AG04450 (cell line): ENCODE measurements at regions not wholly inside any gene's neighbourhood (a gene's known extent, or its start where the extent isn't known, plus 50 kb on each side); places are given as distances from the start of the nearest gene placed in this dataset.

Source experiments
- CTCF ChIA-PET: fragments of 300-600, 350-600 bp; formaldehyde crosslinking; extraction: SDS; loops from one replicate; lab custom pipeline; 2022; ENCODE audit warnings: antibody characterized with exemption, inconsistent platforms; lab: Charles Lee
- POLR2A ChIA-PET: fragments of 350-600 bp; formaldehyde crosslinking; extraction: SDS; loops from one replicate; lab custom pipeline; 2021; ENCODE audit warnings: antibody characterized with exemption, inconsistent platforms; lab: Yijun Ruan, JAX
- DNase-seq: peaks from one replicate; pipeline ENCODE4 v3.0.0-alpha.2; 2011; ENCODE audit warnings: low read depth, low spot score
- H3K27ac ChIP-seq: one replicate; pipeline ENCODE4 v1.5.1; 2012; ENCODE audit warnings: low read depth, low read length, control low read depth
- H3K27me3 ChIP-seq: one replicate; pipeline ENCODE4 v1.6.0; 2012; ENCODE audit warnings: low read length; ENCODE audit not compliant: control insufficient read depth, insufficient read depth
- H3K4me3 ChIP-seq: 2 replicates; pipeline ENCODE4 v1.5.1; 2011; ENCODE audit warnings: mild to moderate bottlenecking, low read depth, low read length, control low read depth
- H3K9me3 ChIP-seq: 2 replicates; pipeline ENCODE4 v1.5.1; 2012; ENCODE audit warnings: low read length; ENCODE audit not compliant: control insufficient read depth, insufficient read depth
- CTCF ChIP-seq: IDR thresholded peaks from 2 replicates; pipeline ENCODE4 v1.5.1; 2011; ENCODE audit warnings: low read depth, low read length, control low read depth, inconsistent platforms

GRCh38 chr6:96276305-96276704, 245.3 kb upstream of the UFL1 start:
- H3K9me3 ChIP-seq, result peaks cover 13% of the 10 kb centered on the region; the same call in 1 of the 2 replicates
- DNase-seq, result no peak
- no peak for TF ChIP-seq CTCF
- H3K27me3 ChIP-seq, result no peaks in the 10 kb centered on the region
- H3K4me3 ChIP-seq, result no peak overlapping the region
- H3K27ac ChIP-seq, result no peak overlapping the region
- ChIA-PET POLR2A (no interaction called here), CTCF (no interaction called here)

- Histone ChIP-seq H3K27me3 (no peaks in the 10 kb centered on the region), H3K4me3 (no peak overlapping the region), H3K27ac (no peak overlapping the region), H3K9me3 (peaks cover 13% of the 10 kb centered on the region; the same call in 1 of the 2 replicates)
- POLR2A ChIA-PET, result no interaction called here
- no peak for DNase-seq
- CTCF ChIA-PET, result no interaction called here
- no peak for TF ChIP-seq CTCF
Observed at GRCh38 chr6:96276856-96277255, 244.8 kb upstream of the UFL1 start.

GRCh38 chr6:96279084-96279483, 242.5 kb upstream of the UFL1 start:
- Histone ChIP-seq H3K9me3 (peaks cover 13% of the 10 kb centered on the region; the same call in 1 of the 2 replicates), H3K27me3 (no peaks in the 10 kb centered on the region), H3K27ac (no peak overlapping the region), H3K4me3 (no peak overlapping the region)
- ChIA-PET CTCF (no interaction called here), POLR2A (no interaction called here)
- no peak for TF ChIP-seq CTCF
- DNase-seq, result no peak

GRCh38 chr6:96286503-96286902, 235.1 kb upstream of the UFL1 start:
- Histone ChIP-seq H3K4me3 (no peak overlapping the region), H3K27me3 (no peaks in the 10 kb centered on the region), H3K27ac (no peak overlapping the region), H3K9me3 (peaks cover 15% of the 10 kb centered on the region)
- ChIA-PET POLR2A (no interaction called here), CTCF (no interaction called here)
- TF ChIP-seq CTCF, result no peak
- DNase-seq, result no peak

- CTCF ChIA-PET, result no interaction called here
- TF ChIP-seq CTCF, result no peak
- H3K9me3 ChIP-seq, result peaks cover 7% of the 10 kb centered on the region; the same call in 1 of the 2 replicates
- POLR2A ChIA-PET, result no interaction called here
- no peak overlapping the region for H3K4me3 ChIP-seq
- no peak for DNase-seq
- H3K27ac ChIP-seq, result no peak overlapping the region
- H3K27me3 ChIP-seq, result no peaks in the 10 kb centered on the region
Observed at GRCh38 chr6:96299525-96299924, 222.1 kb upstream of the UFL1 start.
